Hepatocyte (in vitro differentiated cells): ENCODE measurements at regions not wholly inside any gene's neighbourhood (a gene's known extent, or its start where the extent isn't known, plus 50 kb on each side); places are given as distances from the start of the nearest gene placed in this dataset.

Experiments used
- DNase-seq: peaks from one replicate; pipeline ENCODE4 v3.0.0-alpha.2; 2016; ENCODE audit warnings: low spot score
- H2AFZ ChIP-seq: fragments of 200-600 bp; sonication (generic); 2 replicates; pipeline ENCODE4 v1.6.0; 2016; ENCODE audit warnings: antibody characterized with exemption, mild to moderate bottlenecking
- H3K27ac ChIP-seq: fragments of 200-600 bp; sonication (generic); 2 replicates; pipeline ENCODE4 v1.5.1; 2016; ENCODE audit warnings: mild to moderate bottlenecking
- H3K27me3 ChIP-seq: fragments of 200-600 bp; sonication (generic); 2 replicates; pipeline ENCODE4 v1.6.1; 2016
- H3K36me3 ChIP-seq: fragments of 200-600 bp; sonication (generic); replicated peaks from 2 replicates; pipeline ENCODE4 v1.5.1; 2016; ENCODE audit warnings: low read depth; ENCODE audit not compliant: insufficient read depth
- H3K4me1 ChIP-seq: fragments of 200-600 bp; sonication (generic); 2 replicates; pipeline ENCODE4 v1.5.1; 2016; ENCODE audit warnings: mild to moderate bottlenecking, moderate library complexity; ENCODE audit not compliant: insufficient read depth
- H3K4me2 ChIP-seq: fragments of 200-600 bp; sonication (generic); 2 replicates; pipeline ENCODE4 v1.6.0; 2016
- H3K4me3 ChIP-seq: fragments of 200-600 bp; sonication (generic); 2 replicates; pipeline ENCODE4 v1.5.1; 2016; ENCODE audit warnings: mild to moderate bottlenecking
- H3K79me2 ChIP-seq: fragments of 200-600 bp; sonication (generic); 2 replicates; pipeline ENCODE4 v1.6.0; 2017; ENCODE audit warnings: mild to moderate bottlenecking
- H3K9me2 ChIP-seq: fragments of 200-600 bp; sonication (generic); replicated peaks from 2 replicates; pipeline ENCODE4 v1.6.0; 2017; ENCODE audit warnings: mild to moderate bottlenecking; ENCODE audit not compliant: insufficient read depth
- H3K9me3 ChIP-seq: fragments of 200-600 bp; sonication (generic); 2 replicates; pipeline ENCODE4 v1.5.1; 2016; ENCODE audit warnings: low read depth, mild to moderate bottlenecking
- H4K20me1 ChIP-seq: fragments of 200-600 bp; sonication (generic); 2 replicates; pipeline ENCODE4 v1.6.0; 2016; ENCODE audit warnings: mild to moderate bottlenecking; ENCODE audit not compliant: insufficient read depth, poor library complexity, severe bottlenecking
- EZH2 ChIP-seq: fragments of 200-600 bp; sonication (generic); IDR thresholded peaks from 2 replicates; pipeline ENCODE4 v1.6.1; 2016; ENCODE audit warnings: antibody characterized with exemption, mild to moderate bottlenecking, borderline replicate concordance
- EZH2phosphoT487 ChIP-seq: fragments of 200-600 bp; sonication (generic); IDR thresholded peaks from one replicate; pipeline ENCODE4 v1.6.1; 2018; ENCODE audit warnings: antibody characterized with exemption, mild to moderate bottlenecking, low read depth, moderate library complexity; ENCODE audit not compliant: unreplicated experiment, severe bottlenecking
- WGBS: methylation state at CpG from one replicate; pipeline ENCODE4 v1.1.6; 2016; ENCODE audit warnings: low lambda C conversion rate; ENCODE audit errors: missing lambda C conversion rate; 5-methylcytosine and 5-hydroxymethylcytosine counted together
- TF ChIP-seq, protein P1 (sequence below): fragments of 200-600 bp; sonication (generic); IDR thresholded peaks from 2 replicates; pipeline ENCODE4 v1.5.1; 2016; ENCODE audit warnings: antibody characterized with exemption, mild to moderate bottlenecking; ENCODE audit not compliant: poor library complexity

DNA sequence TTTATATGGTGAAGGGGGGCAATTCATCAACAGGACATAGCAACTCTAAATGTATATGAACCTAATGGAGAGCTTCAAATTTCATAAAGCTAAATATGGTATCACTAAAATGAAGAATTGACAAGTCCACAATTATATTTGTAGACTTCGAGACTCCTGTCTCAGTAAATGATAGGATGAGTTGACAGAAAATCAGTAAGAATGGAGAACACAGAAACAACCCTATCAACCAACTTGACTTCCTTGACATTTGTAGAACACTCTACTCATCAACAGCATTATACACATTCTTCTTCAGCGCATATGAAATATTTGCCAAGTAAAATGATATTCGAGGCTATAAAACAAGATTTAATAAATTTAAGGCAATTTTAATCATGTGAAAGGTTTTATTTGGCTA, 322.9 kb upstream of the MAF start:
- H3K4me2 ChIP-seq = no peak overlapping the region
- no peaks in the 10 kb centered on the region for H3K4me1 ChIP-seq
- H2AFZ ChIP-seq = no peak overlapping the region
- no peaks in the 10 kb centered on the region for H3K79me2 ChIP-seq
- no peaks in the 10 kb centered on the region for H4K20me1 ChIP-seq
- no peak overlapping the region for H3K27ac ChIP-seq
- no peak overlapping the region for H3K4me3 ChIP-seq
- WGBS = 89% methylated on average over 3 of the region's 3 CpGs
- DNase-seq = no peak
- H3K36me3 ChIP-seq = no peaks in the 10 kb centered on the region
- H3K9me3 ChIP-seq = no peaks in the 10 kb centered on the region
- no peaks in the 10 kb centered on the region for H3K9me2 ChIP-seq
- H3K27me3 ChIP-seq = no peaks in the 10 kb centered on the region
- TF ChIP-seq EZH2 (no peak), EZH2phosphoT487 (no peak)
- TF ChIP-seq, protein P1, sequence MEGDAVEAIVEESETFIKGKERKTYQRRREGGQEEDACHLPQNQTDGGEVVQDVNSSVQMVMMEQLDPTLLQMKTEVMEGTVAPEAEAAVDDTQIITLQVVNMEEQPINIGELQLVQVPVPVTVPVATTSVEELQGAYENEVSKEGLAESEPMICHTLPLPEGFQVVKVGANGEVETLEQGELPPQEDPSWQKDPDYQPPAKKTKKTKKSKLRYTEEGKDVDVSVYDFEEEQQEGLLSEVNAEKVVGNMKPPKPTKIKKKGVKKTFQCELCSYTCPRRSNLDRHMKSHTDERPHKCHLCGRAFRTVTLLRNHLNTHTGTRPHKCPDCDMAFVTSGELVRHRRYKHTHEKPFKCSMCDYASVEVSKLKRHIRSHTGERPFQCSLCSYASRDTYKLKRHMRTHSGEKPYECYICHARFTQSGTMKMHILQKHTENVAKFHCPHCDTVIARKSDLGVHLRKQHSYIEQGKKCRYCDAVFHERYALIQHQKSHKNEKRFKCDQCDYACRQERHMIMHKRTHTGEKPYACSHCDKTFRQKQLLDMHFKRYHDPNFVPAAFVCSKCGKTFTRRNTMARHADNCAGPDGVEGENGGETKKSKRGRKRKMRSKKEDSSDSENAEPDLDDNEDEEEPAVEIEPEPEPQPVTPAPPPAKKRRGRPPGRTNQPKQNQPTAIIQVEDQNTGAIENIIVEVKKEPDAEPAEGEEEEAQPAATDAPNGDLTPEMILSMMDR = no peak

DNA sequence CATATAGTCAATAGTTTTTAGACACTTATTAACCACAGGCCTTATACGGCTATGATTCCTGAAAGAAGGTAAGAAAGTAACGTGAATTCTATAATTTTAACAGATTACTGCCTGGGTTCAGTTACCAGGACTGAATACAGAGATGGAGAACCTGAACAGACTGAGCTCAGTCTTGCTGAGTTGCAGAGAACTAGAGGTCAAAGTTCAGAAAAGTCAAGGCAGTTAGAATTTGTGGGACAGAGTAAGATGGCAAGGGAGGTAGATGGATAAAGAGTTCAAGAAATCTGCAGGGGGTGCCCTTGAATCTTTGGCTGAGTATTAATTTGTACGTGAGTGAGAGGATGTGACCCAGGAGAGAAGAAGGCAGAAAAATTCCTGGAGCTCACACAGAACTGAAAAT, 320.1 kb upstream of the MAF start:
- Histone ChIP-seq H4K20me1 (no peaks in the 10 kb centered on the region), H3K9me2 (no peaks in the 10 kb centered on the region), H3K36me3 (no peaks in the 10 kb centered on the region), H3K4me1 (no peaks in the 10 kb centered on the region), H3K27ac (no peak overlapping the region), H3K9me3 (no peaks in the 10 kb centered on the region), H3K27me3 (no peaks in the 10 kb centered on the region), H3K4me3 (no peak overlapping the region), H3K4me2 (no peak overlapping the region), H3K79me2 (no peaks in the 10 kb centered on the region), H2AFZ (no peak overlapping the region)
- TF ChIP-seq EZH2 (no peak), EZH2phosphoT487 (no peak)
- TF ChIP-seq, protein P1 = no peak
- 94% methylated on average over 3 of the region's 3 CpGs for WGBS
- DNase-seq = no peak

DNA sequence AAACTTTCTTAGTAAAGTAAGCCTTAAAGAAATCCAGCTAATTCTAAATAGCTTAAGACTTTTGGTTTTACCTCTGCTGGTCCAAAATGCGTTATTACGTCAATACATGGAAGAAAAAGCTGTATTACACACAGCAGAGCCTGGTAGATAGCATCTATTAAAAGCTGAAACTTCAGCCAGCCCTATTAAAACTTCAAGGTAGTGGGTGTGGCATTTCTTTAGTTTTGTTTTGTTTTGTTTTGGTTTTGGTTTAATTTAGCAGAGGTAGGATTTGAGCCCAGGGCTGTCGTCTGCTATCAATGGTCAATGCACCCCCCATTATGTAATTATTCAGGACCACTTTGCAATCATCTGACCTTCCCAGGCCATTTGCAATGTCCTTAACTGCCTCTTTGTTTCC, 318.4 kb upstream of the MAF start:
- Histone ChIP-seq H3K9me2 (no peaks in the 10 kb centered on the region), H3K4me2 (no peak overlapping the region), H3K4me1 (peaks cover 3% of the 10 kb centered on the region), H4K20me1 (no peaks in the 10 kb centered on the region), H3K4me3 (no peak overlapping the region), H3K36me3 (no peaks in the 10 kb centered on the region), H2AFZ (no peak overlapping the region), H3K27ac (no peak overlapping the region), H3K27me3 (no peaks in the 10 kb centered on the region), H3K9me3 (no peaks in the 10 kb centered on the region), H3K79me2 (no peaks in the 10 kb centered on the region)
- no peak for DNase-seq
- TF ChIP-seq EZH2 (no peak), EZH2phosphoT487 (no peak)
- TF ChIP-seq, protein P1 = no peak
- 76% methylated on average over 3 of the region's 3 CpGs for WGBS

DNA sequence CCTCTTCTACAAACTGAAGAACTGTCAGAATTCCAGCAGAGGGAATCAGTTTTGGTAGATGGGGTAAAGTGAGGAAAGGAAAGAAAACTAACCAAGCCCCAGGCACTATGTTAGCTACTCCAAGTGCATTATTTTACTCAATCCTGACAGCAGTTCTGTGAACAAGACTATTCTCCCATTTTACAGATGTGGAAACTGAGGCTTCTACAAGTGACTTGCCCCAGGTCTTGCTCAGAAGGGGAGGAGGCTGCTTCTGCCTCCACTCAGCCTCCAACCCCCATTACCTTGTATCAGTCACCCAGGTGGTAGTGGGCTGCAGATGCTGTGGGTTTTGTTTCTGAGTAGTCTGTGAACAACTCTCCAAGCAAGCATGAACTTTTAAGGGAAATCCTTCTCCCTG, 315.2 kb upstream of the MAF start:
- no peak for TF ChIP-seq EZH2phosphoT487
- TF ChIP-seq EZH2 = no peak
- TF ChIP-seq, protein P1 = no peak
- Histone ChIP-seq H3K4me3 (no peak overlapping the region), H3K27me3 (no peaks in the 10 kb centered on the region), H3K79me2 (no peaks in the 10 kb centered on the region), H4K20me1 (no peaks in the 10 kb centered on the region), H3K9me3 (no peaks in the 10 kb centered on the region), H2AFZ (no peak overlapping the region), H3K9me2 (no peaks in the 10 kb centered on the region), H3K4me2 (no peak overlapping the region), H3K27ac (no peak overlapping the region), H3K4me1 (peaks cover 3% of the 10 kb centered on the region), H3K36me3 (no peaks in the 10 kb centered on the region)
- no peak for DNase-seq
